ENCODE measurements at regions not wholly inside any gene's neighbourhood (a gene's known extent, or its start where the extent isn't known, plus 50 kb on each side); places are given as distances from the start of the nearest gene placed in this dataset.

- H3K9ac ChIP-seq (ENCODE audit: low read length), result no peak overlapping the region
- H4K20me1 ChIP-seq (ENCODE audit: insufficient read depth), result no peaks in the 10 kb centered on the region
- TF ChIP-seq SMC3 (conservative IDR thresholded peaks at IDR 0.05; ENCODE audit: poor library complexity) (no peak), POLR2AphosphoS5 (IDR thresholded peaks at IDR 0.05) (no peak), CTCF (IDR thresholded peaks at IDR 0.05; ENCODE audit: poor library complexity, severe bottlenecking) (no peak), RAD21 (conservative IDR thresholded peaks at IDR 0.05) (no peak), MXI1 (conservative IDR thresholded peaks at IDR 0.05; ENCODE audit: poor library complexity, severe bottlenecking) (no peak), EP300 (conservative IDR thresholded peaks at IDR 0.05; ENCODE audit: poor library complexity, severe bottlenecking) (no peak), TAF1 (IDR thresholded peaks at IDR 0.05; ENCODE audit: low read depth) (no peak), REST (IDR thresholded peaks at IDR 0.05; ENCODE audit: borderline replicate concordance) (no peak), EZH2 (IDR thresholded peaks at IDR 0.05; ENCODE audit: borderline replicate concordance, insufficient read depth, low read length, poor library complexity, severe bottlenecking) (no peak)
- no peaks in the 10 kb centered on the region for H3K36me3 ChIP-seq (ENCODE audit: insufficient read depth, low read length)
- H3F3A ChIP-seq (ENCODE audit: insufficient read depth, low read length, poor library complexity, severe bottlenecking), result no peaks in the 10 kb centered on the region
- H3K9me2 ChIP-seq (ENCODE audit: insufficient read depth, low read length), result no peaks in the 10 kb centered on the region
- no peak overlapping the region for H2AFZ ChIP-seq (ENCODE audit: low read depth, low read length)
- H3K9me3 ChIP-seq (ENCODE audit: low read length), result no peaks in the 10 kb centered on the region
- no peaks in the 10 kb centered on the region for H3K27me3 ChIP-seq (ENCODE audit: insufficient read depth, low read depth, low read length)
- no peak overlapping the region for H3K27ac ChIP-seq (ENCODE audit: low read length)
- no peak overlapping the region for H3K4me3 ChIP-seq (ENCODE audit: low read length)
- no peaks in the 10 kb centered on the region for H3K79me2 ChIP-seq (replicated peaks; ENCODE audit: insufficient read depth, low read length)
- H3K4me2 ChIP-seq (ENCODE audit: low read length), result no peak overlapping the region
Observed at GRCh38 chr9:106291786-106292185, 571.2 kb upstream of the ZNF462 start.

GRCh38 chr9:106296426-106296825 is 566.5 kb upstream of the ZNF462 start:
- H3K9me2 ChIP-seq (ENCODE audit: insufficient read depth, low read length), result no peaks in the 10 kb centered on the region
- no peaks in the 10 kb centered on the region for H3K79me2 ChIP-seq (replicated peaks; ENCODE audit: insufficient read depth, low read length)
- no peak overlapping the region for H2AFZ ChIP-seq (ENCODE audit: low read depth, low read length)
- no peak overlapping the region for H3K4me3 ChIP-seq (ENCODE audit: low read length)
- H3K27me3 ChIP-seq (ENCODE audit: insufficient read depth, low read depth, low read length), result no peaks in the 10 kb centered on the region
- no peak overlapping the region for H3K9ac ChIP-seq (ENCODE audit: low read length)
- no peaks in the 10 kb centered on the region for H3K9me3 ChIP-seq (ENCODE audit: low read length)
- H3F3A ChIP-seq (ENCODE audit: insufficient read depth, low read length, poor library complexity, severe bottlenecking), result no peaks in the 10 kb centered on the region
- H3K4me2 ChIP-seq (ENCODE audit: low read length), result no peak overlapping the region
- H3K36me3 ChIP-seq (ENCODE audit: insufficient read depth, low read length), result no peaks in the 10 kb centered on the region
- no peak for TF ChIP-seq EZH2 (IDR thresholded peaks at IDR 0.05; ENCODE audit: borderline replicate concordance, insufficient read depth, low read length, poor library complexity, severe bottlenecking)
- TF ChIP-seq EP300 (conservative IDR thresholded peaks at IDR 0.05; ENCODE audit: poor library complexity, severe bottlenecking), result no peak
- no peak for TF ChIP-seq TAF1 (IDR thresholded peaks at IDR 0.05; ENCODE audit: low read depth)
- TF ChIP-seq CTCF (IDR thresholded peaks at IDR 0.05; ENCODE audit: poor library complexity, severe bottlenecking), result no peak
- TF ChIP-seq RAD21 (conservative IDR thresholded peaks at IDR 0.05), result no peak
- no peak for TF ChIP-seq SMC3 (conservative IDR thresholded peaks at IDR 0.05; ENCODE audit: poor library complexity)
- no peak for TF ChIP-seq MXI1 (conservative IDR thresholded peaks at IDR 0.05; ENCODE audit: poor library complexity, severe bottlenecking)
- no peak for TF ChIP-seq POLR2AphosphoS5 (IDR thresholded peaks at IDR 0.05)
- TF ChIP-seq REST (IDR thresholded peaks at IDR 0.05; ENCODE audit: borderline replicate concordance), result no peak
- no peak overlapping the region for H3K27ac ChIP-seq (ENCODE audit: low read length)
- no peaks in the 10 kb centered on the region for H4K20me1 ChIP-seq (ENCODE audit: insufficient read depth)

Measured in neural cell (in vitro differentiated cells).